ENCODE measurements at regions not wholly inside any gene's neighbourhood (a gene's known extent, or its start where the extent isn't known, plus 50 kb on each side); places are given as distances from the start of the nearest gene placed in this dataset.
"Not testable (repeated sequence)": the region's sequence is repeated elsewhere in the genome, so short reads cannot be mapped to it uniquely, and the experiment has no call there.

DNA sequence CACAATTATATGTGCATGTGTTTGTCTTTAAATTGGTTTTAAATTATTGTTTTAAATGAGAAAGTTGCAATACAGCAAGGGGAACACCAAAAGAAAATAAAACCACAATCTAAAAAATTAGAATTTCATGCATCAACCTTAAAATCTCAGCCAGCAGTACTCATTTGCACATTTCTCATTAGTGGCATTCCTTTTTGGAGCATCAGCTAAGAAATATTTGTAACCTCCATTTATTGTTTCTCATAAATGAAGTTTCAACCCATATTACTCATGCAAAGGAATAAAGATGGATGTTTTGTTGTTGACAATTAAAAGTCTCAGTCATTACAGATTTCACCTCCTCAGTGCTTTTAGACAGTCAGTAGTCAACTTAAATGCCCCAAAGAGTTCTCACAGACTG is 160.1 kb downstream of the TBX15 start:
- DNase-seq = peak; percentile 42

- DNase-seq = peak; percentile 28
Measured at GRCh38 chr1:118827636-118828035, 160.5 kb downstream of the TBX15 start.

DNA sequence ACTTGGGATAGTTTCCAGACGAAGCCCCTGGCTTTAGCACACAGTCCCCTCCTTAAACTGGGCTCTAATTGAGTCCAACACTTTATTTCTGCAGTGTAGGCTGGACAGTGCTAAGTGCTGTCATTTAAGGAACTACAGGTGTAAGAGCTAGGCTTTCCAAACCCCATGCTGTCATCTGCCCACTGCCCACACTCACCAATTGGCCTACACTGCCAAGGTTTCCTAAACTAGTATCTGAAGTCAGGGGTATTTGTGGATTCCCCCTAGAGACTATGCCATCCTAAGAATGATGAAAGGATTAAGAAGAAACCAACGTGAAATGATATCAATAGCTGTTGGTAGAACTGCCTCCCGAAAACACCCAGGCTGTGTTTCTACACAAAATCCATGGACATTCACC is 160.9 kb downstream of the TBX15 start:
- no peak for DNase-seq

GRCh38 chr1:118826669-118827068 is 161.5 kb downstream of the TBX15 start:
- DNase-seq = no peak

DNA sequence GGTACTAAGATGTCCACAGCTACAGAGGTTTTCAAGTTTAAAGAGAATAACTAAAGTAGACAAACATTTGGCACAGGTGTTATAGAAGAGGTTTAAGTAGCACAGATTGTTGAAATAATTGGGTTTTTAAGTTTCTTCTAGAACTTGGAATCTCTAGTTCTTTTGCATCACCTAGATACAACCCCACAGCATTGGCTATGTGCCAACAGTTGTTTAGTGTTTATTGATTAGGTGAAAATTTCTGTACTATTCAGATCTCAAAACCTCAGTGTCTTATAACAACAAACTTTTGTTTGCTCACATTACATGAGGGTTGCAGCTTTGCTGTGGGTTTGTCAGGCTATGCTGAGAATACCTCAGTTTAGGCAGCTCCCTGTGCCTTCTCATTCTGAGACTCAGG is 162.5 kb downstream of the TBX15 start:
- no peak for DNase-seq

DNA sequence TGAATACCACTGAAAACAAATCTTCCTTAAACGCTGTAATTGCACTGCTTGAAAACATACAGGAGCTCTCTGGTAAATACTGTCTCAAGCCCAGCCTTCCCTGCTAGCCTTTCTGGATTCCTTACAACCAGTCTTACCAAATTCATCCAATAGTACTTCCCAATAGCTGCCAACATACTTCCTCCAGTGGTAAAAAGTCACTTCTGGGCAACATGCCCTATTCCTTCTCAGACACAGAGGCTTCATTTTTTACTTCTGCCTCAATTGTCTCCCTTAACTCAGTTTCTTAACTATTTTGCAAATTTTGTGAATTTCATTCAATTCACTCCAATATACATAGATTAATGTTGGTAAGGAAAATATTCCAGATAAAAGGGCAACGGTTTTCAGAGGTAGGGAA is 166.3 kb downstream of the TBX15 start:
- peak; percentile 21 for DNase-seq

GRCh38 chr1:118820864-118821263 is 167.3 kb downstream of the TBX15 start:
- DNase-seq = no peak

GRCh38 chr1:118815909-118816308 is 172.2 kb downstream of the TBX15 start:
- DNase-seq = no peak

- no peak for DNase-seq
Measured at GRCh38 chr1:118812555-118812954, 175.6 kb downstream of the TBX15 start.

- DNase-seq = no peak
Measured at GRCh38 chr1:118811156-118811555, 177.0 kb downstream of the TBX15 start.

DNA sequence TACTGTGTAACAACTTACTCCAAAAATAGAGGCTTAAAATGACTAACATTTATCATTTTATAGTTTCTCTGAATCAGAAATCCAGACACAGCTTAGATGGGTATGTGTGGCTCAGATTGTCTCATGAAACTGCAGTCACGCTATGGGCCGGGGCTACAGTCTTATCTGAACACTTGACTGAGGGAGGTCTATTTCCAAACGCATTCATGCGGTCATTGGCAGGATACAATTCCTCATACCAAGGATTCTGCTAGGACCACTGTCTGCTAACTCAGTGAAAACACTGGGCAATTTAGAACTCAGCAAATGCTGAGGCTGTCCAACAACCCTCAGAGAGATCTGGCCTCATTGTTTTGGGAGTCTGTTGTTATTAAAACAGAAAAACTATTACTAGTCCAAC is 178.6 kb downstream of the TBX15 start:
- DNase-seq = no peak

GRCh38 chr1:118803128-118803527 is 185.0 kb downstream of the TBX15 start:
- not testable (repeated sequence) for DNase-seq

DNA sequence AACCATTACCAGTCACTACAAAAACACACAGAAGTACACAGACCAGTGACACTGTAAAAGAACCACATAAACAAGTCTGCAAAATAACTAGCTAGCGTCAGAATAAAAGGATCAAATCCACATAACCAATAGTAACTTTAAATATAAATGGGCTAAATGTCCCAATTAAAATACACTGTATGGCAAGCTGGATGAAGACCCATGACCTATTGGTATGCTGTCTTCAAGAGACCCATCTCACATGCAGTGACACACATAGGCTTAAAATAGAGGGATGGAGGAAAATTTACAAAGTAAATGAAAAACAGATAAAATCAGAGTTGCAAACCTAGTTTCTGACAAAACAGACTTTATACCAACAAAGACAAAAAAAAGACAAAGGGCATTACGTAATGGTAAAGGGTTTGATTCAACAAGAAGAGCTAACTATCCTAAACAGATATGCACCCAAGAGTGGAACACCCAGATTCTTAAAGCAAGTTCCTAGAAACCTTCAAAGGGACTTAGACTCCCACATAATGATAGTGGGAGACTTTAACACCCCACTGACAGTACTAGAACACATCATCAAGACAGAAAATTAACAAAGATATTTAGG is 196.9 kb downstream of the TBX15 start:
- no peak for DNase-seq

GRCh38 chr1:118788463-118788862 is 199.7 kb downstream of the TBX15 start:
- peak; percentile 91 for DNase-seq

DNA sequence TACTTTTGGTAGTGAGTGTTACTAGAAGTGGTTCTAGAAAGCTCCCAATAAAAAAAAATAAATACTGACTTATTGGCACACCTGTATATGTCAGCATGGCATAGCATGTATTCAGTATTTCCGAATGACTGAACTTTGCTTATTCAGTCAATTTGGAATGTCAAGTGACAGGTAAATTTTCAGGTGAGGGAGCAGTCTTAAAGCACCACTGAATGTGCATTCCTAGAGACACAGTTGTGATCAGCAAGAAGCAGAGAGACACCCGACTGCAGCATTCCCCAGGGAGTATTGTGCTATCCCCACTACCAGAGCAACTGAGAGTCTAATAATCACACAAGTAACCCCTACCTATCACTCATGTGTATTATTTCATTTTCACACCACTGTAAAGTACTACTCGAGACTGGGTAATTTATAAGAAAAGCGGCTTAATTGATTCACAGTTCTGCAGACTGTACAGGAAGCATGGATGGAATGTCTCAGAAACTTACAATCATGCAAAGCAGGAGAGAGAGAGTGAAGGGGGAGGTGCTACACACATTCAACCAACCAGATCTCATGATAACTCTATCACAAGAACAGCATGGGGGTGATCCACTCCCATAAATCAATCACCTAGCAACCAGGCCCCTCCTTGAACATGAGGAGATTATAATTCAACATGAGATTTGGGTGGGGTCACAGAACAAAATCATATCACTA is 201.5 kb downstream of the TBX15 start:
- DNase-seq = peak; percentile 31

DNA sequence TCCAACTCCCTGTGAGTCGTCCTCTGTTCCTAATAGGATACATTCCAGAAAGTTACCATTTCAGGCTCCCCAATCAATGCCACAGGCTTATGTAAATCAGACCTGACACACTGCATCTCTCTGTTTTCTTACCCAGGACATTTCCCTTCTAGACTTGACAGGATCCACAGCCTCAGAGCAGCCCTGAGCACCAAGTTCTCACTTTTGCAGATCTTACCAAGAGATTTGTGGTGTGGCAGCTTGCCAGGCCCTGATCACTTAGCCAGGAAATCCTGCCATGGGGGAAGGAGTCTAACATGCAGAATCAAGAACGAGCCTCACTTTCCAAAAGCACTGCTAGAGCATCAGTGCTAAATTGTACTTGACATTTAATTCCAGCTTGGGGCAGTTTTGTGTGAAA is 202.9 kb downstream of the TBX15 start:
- DNase-seq = peak; percentile 76

DNA sequence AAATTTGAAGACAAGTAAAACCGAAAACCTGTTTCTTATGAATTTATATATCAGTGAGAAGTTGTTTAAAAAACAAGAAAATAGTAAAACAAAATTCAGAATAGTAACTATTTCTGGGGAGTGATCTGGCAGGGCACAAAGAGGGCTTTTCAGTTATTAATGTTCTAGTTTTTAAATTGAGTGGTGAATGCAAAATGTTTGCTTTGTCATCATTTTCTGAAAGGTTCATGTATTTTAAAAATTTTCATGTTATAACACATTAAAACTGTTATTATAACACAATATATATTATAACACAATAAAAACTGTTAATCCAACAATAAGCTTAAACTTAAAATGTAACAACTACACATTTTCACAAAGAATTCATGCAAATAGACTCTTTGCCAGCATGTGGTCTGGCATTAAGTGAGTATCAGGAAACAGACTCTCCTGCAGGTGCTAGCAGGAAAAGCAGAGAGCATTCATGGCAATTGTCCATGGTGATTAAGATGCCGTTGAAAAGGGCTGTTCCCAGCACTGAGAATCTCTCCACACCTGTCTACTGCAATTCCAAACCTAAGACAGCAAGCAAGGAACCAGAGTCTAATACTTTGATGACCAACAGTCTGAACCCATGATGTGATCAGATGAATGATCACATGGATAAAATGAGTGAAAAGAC is 204.9 kb downstream of the TBX15 start:
- no peak for DNase-seq

GRCh38 chr1:118773656-118774055 is 214.5 kb downstream of the TBX15 start:
- peak; percentile 9 for DNase-seq

DNA sequence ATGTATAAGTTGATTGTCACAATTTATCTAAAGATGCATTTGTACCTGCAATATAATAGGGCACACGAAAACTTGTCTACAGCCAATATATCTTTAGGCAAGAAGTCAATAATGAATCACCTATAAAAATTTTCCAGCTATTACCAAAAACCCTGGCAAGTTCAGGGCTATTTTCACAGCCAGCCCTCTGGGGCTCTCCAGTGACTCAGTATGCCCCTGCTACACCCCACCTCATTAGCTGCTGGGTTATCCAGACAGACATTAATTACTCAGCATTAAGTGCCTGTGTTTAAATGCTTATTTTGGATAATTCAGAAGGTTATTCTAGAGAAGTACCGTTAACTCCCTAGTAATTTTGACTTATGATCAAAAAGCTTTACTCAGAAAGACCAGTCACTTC is 220.2 kb downstream of the TBX15 start:
- peak; percentile 9 for DNase-seq

GRCh38 chr1:118753976-118754375 is 234.2 kb downstream of the TBX15 start:
- no peak for DNase-seq

DNA sequence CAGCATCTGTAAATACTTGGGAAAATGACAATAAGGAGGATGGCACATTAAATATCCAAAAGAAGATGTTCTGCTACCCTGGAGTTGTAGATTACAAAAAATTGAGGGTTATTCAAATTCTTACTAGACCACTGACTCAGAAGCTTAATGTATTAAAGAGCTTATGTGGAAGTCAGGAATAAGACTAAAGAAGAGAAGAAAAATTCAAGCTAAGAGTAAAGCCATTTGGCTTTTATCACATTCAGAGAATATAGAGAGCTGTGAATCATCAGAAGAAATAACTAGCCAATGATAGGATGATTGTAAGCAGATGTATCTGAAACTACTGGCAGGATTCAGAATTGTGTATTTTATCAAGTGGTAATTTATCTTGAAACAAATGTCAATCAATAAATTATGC is 237.0 kb downstream of the TBX15 start:
- peak; percentile 55 for DNase-seq

DNA sequence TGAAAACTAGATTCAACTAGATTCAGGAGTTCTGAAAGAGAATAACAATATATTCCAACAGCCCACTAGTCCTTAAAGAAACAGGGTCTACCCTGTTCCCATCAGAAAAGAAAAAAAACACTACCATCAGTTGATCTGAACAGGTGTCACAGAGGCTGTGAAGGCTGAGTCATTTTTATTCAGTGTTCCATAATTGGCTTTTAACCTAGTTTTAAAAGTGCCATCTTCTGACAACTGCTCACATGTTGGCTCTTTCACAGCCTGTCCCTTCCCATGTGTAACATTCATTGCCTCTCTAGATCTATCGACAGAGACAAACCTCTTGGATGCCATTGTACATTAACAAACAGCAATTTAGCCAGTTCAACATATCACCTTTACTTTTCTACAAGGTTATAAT is 243.7 kb downstream of the TBX15 start:
- no peak for DNase-seq

DNA sequence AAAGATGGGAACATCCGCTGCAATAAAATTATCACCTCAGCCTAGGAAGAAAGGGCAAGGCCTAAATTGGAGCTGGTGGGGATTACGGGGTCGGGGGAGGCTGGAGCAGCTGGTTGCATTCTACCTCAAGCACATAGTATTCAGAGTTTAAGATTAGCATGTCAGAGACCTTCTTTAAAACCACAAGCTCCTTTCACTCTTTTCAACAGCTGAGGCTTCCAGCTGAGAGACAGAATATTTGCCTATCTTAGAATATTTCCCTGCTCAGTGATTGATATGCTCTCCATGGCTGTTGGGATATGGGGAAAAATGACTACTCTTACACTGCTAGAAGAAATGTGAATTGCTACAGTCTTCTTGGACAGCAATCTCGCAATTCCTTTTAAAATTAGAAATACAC is 248.6 kb downstream of the TBX15 start:
- peak; percentile 35 for DNase-seq

DNA sequence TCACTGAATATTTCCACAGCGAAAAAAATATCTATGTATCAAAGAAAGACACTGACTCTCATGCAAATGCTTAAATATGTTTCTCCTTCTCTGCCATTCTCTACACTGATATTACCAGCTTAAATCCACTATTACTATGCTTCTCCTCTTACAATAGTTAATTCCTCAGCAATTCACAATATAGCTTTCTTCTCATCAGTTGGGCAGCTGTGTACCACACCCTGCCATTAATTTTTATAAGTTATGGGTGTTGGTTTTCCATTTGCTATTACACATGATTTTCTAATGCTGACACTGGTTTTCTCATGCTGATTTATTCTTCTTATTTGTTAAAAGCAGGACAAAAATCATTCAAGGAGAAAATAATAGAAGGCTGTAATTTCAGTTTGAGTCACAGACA is 251.8 kb downstream of the TBX15 start:
- DNase-seq = no peak
